ENCODE measurements at regions not wholly inside any gene's neighbourhood (a gene's known extent, or its start where the extent isn't known, plus 50 kb on each side); places are given as distances from the start of the nearest gene placed in this dataset.
A peak's percentile ranks its signal among the peaks of the same experiment; 100 is the strongest.

GRCh38 chr1:243910607-243911006 lies 60.6 kb upstream of the AKT3 start:
- DNase-seq, result no peak

GRCh38 chr1:243903895-243904294 lies 53.9 kb upstream of the AKT3 start:
- DNase-seq, result no peak

- peak in 1 of 2 experiments; percentile 46 for DNase-seq
Observed at GRCh38 chr1:243903041-243903440, 53.0 kb upstream of the AKT3 start.

GRCh38 chr1:243902100-243902499 lies 52.1 kb upstream of the AKT3 start:
- DNase-seq, result no peak

Measured in NCI-H446 (cell line).